ENCODE measurements at regions not wholly inside any gene's neighbourhood (a gene's known extent, or its start where the extent isn't known, plus 50 kb on each side); places are given as distances from the start of the nearest gene placed in this dataset.

GRCh38 chr4:129623233-129623875 is 527.4 kb downstream of the C4orf33 start:
- no peak overlapping the region for H2AFZ ChIP-seq (ENCODE audit: insufficient read depth, low read depth, low read length, poor library complexity, severe bottlenecking)
- H3K9me3 Mint-ChIP-seq, result peaks cover 5 to 15% (median 6%) of the 10 kb centered on the region in 7 donors
- no peaks in the 10 kb centered on the region for H3K36me3 Mint-ChIP-seq
- H3K9me3 ChIP-seq (replicated peaks in 1 of 2; ENCODE audit: control insufficient read depth in 1 of 2, insufficient read depth in 1 of 2, low read length in 2 of 2), result no peaks in the 10 kb centered on the region
- no peak overlapping the region for H3K4me3 ChIP-seq (replicated peaks in 1 of 3; ENCODE audit: low read depth in 2 of 3, low read length in 3 of 3)
- WGBS (ENCODE audit: insufficient coverage), result no CpG with 5 or more reads among the region's 4 CpGs
- no peaks in the 10 kb centered on the region for H3K79me2 ChIP-seq (ENCODE audit: insufficient read depth, low read length)
- H3K4me1 ChIP-seq (ENCODE audit: control insufficient read depth in 1 of 2, insufficient read depth in 2 of 2, low read length in 2 of 2), result no peaks in the 10 kb centered on the region
- no peak overlapping the region for H3K27ac Mint-ChIP-seq
- H3K36me3 ChIP-seq (replicated peaks in 1 of 2; ENCODE audit: control insufficient read depth in 1 of 2, insufficient read depth in 2 of 2, low read length in 2 of 2), result no peaks in the 10 kb centered on the region
- no peaks in the 10 kb centered on the region for H4K20me1 ChIP-seq (ENCODE audit: insufficient read depth, low read length)
- H3K4me3 Mint-ChIP-seq, result no peak overlapping the region
- H3K27me3 ChIP-seq (ENCODE audit: control insufficient read depth in 2 of 2, insufficient read depth in 2 of 2, low read length in 2 of 2), result no peaks in the 10 kb centered on the region
- TF ChIP-seq CTCF (IDR thresholded peaks at IDR 0.05), result no peak
- no peak overlapping the region for H3K4me2 ChIP-seq (replicated peaks; ENCODE audit: extremely low read depth, low read length, poor library complexity, severe bottlenecking)
- H3K4me1 Mint-ChIP-seq, result peaks cover 14% of the 10 kb centered on the region
- no peak overlapping the region for H3K27ac ChIP-seq (ENCODE audit: low read depth in 1 of 2, low read length in 2 of 2)
- intact Hi-C loops (cut with micrococcal nuclease), result no loop called here
- no peak for DNase-seq
- H3K9ac ChIP-seq (ENCODE audit: insufficient read depth, low read length, poor library complexity, severe bottlenecking), result no peak overlapping the region
- H3K27me3 Mint-ChIP-seq (ENCODE audit: low read depth in 3 of 3), result no peaks in the 10 kb centered on the region

- H3K9me3 ChIP-seq (replicated peaks in 1 of 2; ENCODE audit: control insufficient read depth in 1 of 2, insufficient read depth in 1 of 2, low read length in 2 of 2), result no peaks in the 10 kb centered on the region
- intact Hi-C loops (cut with micrococcal nuclease), result loop anchor here (5.0 kb wide), 1 partner anchor 299 kb away; no protein-coding TSS in a partner anchor
- no peaks in the 10 kb centered on the region for H3K4me1 Mint-ChIP-seq
- no peaks in the 10 kb centered on the region for H3K36me3 Mint-ChIP-seq
- no peak overlapping the region for H3K27ac ChIP-seq (ENCODE audit: low read depth in 1 of 2, low read length in 2 of 2)
- H3K4me3 Mint-ChIP-seq, result no peak overlapping the region
- H3K79me2 ChIP-seq (ENCODE audit: insufficient read depth, low read length), result no peaks in the 10 kb centered on the region
- no peak overlapping the region for H3K4me2 ChIP-seq (replicated peaks; ENCODE audit: extremely low read depth, low read length, poor library complexity, severe bottlenecking)
- H3K27ac Mint-ChIP-seq, result peak overlapping the region in 1 of 7 donors; percentile 10
- H2AFZ ChIP-seq (ENCODE audit: insufficient read depth, low read depth, low read length, poor library complexity, severe bottlenecking), result no peak overlapping the region
- peak; percentile 30 to 58 (median 47) for DNase-seq
- H3K36me3 ChIP-seq (replicated peaks in 1 of 2; ENCODE audit: control insufficient read depth in 1 of 2, insufficient read depth in 2 of 2, low read length in 2 of 2), result no peaks in the 10 kb centered on the region
- no peaks in the 10 kb centered on the region for H3K4me1 ChIP-seq (ENCODE audit: control insufficient read depth in 1 of 2, insufficient read depth in 2 of 2, low read length in 2 of 2)
- no peak overlapping the region for H3K9ac ChIP-seq (ENCODE audit: insufficient read depth, low read length, poor library complexity, severe bottlenecking)
- H3K4me3 ChIP-seq (replicated peaks in 1 of 3; ENCODE audit: low read depth in 2 of 3, low read length in 3 of 3), result no peak overlapping the region
- H3K9me3 Mint-ChIP-seq, result peaks cover 0 to 5% (median 0%) of the 10 kb centered on the region in 7 donors
- H3K27me3 Mint-ChIP-seq (ENCODE audit: low read depth in 3 of 3), result peaks cover 0 to 6% (median 0%) of the 10 kb centered on the region in 3 donors
- H3K27me3 ChIP-seq (ENCODE audit: control insufficient read depth in 2 of 2, insufficient read depth in 2 of 2, low read length in 2 of 2), result no peaks in the 10 kb centered on the region
- peak; percentile 89 for TF ChIP-seq CTCF (IDR thresholded peaks at IDR 0.05)
- H4K20me1 ChIP-seq (ENCODE audit: insufficient read depth, low read length), result no peaks in the 10 kb centered on the region
- 33% methylated on average over 3 of the region's 5 CpGs for WGBS (ENCODE audit: insufficient coverage)
Measured at GRCh38 chr4:129641179-129641578, 545.2 kb downstream of the C4orf33 start.
